ENCODE measurements at regions not wholly inside any gene's neighbourhood (a gene's known extent, or its start where the extent isn't known, plus 50 kb on each side); places are given as distances from the start of the nearest gene placed in this dataset.

DNA sequence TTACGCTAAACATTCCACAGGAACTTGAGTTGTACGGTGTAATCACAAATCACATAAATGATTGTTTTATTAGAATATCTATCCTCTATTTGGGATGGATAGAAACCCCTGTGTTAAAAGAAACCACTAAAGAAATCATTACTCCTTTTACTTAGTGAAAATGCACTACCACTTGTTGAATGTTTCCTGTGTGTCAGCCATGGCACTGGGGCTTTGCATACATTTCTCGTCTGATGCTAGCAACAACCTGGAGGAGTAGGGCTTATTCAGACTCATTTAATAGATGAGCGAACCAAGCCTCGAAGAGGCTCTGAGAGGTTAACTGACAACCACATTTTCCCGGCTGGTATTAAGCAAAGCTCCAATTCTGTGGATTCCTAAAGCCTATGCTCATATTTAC, 60.5 kb upstream of the PELI1 start:
- no peak overlapping the region for H2AK5ac ChIP-seq (ENCODE audit: low read length)
- no peak overlapping the region for H3K4ac ChIP-seq (ENCODE audit: low read depth, low read length)
- no peaks in the 10 kb centered on the region for H3K27me3 ChIP-seq (ENCODE audit: insufficient read depth, low read length, poor library complexity)
- peak overlapping the region; percentile 51 for H4K5ac ChIP-seq (ENCODE audit: low read length)
- no peak overlapping the region for H3K27ac ChIP-seq (ENCODE audit: low read depth, low read length)
- no peak overlapping the region for H3K56ac ChIP-seq (ENCODE audit: low read length)
- peak overlapping the region; percentile 75 for H2BK15ac ChIP-seq (replicated peaks; ENCODE audit: low read depth)
- WGBS (ENCODE audit: extremely low coverage, insufficient coverage, low lambda C conversion rate) = no CpG with 5 or more reads among the region's 6 CpGs
- no peak overlapping the region for H2BK5ac ChIP-seq (ENCODE audit: low read length)
- H3K23ac ChIP-seq (ENCODE audit: low read length) = no peak overlapping the region
- no peak overlapping the region for H3K9ac ChIP-seq (ENCODE audit: low read length)
- no peak overlapping the region for H3K4me2 ChIP-seq (ENCODE audit: low read length)
- no peak for DNase-seq
- no peak overlapping the region for H4K8ac ChIP-seq (ENCODE audit: low read depth, low read length)
- H3K4me1 ChIP-seq (ENCODE audit: control insufficient read depth, low read depth, low read length) = peaks cover 2% of the 10 kb centered on the region
- no peaks in the 10 kb centered on the region for H3K79me1 ChIP-seq (ENCODE audit: low read length)
- no peaks in the 10 kb centered on the region for H3K79me2 ChIP-seq (ENCODE audit: control insufficient read depth, insufficient read depth, low read length)
- H3K36me3 ChIP-seq (ENCODE audit: control insufficient read depth, insufficient read depth, low read length) = no peaks in the 10 kb centered on the region
- H2BK120ac ChIP-seq (ENCODE audit: low read depth, low read length) = no peak overlapping the region
- H3K4me3 ChIP-seq (ENCODE audit: low read length) = no peak overlapping the region
- H3K18ac ChIP-seq (ENCODE audit: low read length) = no peak overlapping the region

- Histone ChIP-seq H4K5ac (ENCODE audit: low read length) (no peak overlapping the region), H2BK120ac (ENCODE audit: low read depth, low read length) (no peak overlapping the region), H4K8ac (ENCODE audit: low read depth, low read length) (no peak overlapping the region), H2BK15ac (replicated peaks; ENCODE audit: low read depth) (no peak overlapping the region), H3K18ac (ENCODE audit: low read length) (no peak overlapping the region), H2BK5ac (ENCODE audit: low read length) (no peak overlapping the region), H3K4me1 (ENCODE audit: control insufficient read depth, low read depth, low read length) (peaks cover 2% of the 10 kb centered on the region), H3K36me3 (ENCODE audit: control insufficient read depth, insufficient read depth, low read length) (no peaks in the 10 kb centered on the region), H3K9ac (ENCODE audit: low read length) (no peak overlapping the region), H2AK5ac (ENCODE audit: low read length) (no peak overlapping the region), H3K23ac (ENCODE audit: low read length) (no peak overlapping the region), H3K56ac (ENCODE audit: low read length) (no peak overlapping the region), H3K27ac (ENCODE audit: low read depth, low read length) (no peak overlapping the region), H3K79me2 (ENCODE audit: control insufficient read depth, insufficient read depth, low read length) (no peaks in the 10 kb centered on the region), H3K27me3 (ENCODE audit: insufficient read depth, low read length, poor library complexity) (no peaks in the 10 kb centered on the region), H3K4me3 (ENCODE audit: low read length) (no peak overlapping the region), H3K79me1 (ENCODE audit: low read length) (no peaks in the 10 kb centered on the region), H3K4ac (ENCODE audit: low read depth, low read length) (no peak overlapping the region), H3K4me2 (ENCODE audit: low read length) (no peak overlapping the region)
- no peak for DNase-seq
- WGBS (ENCODE audit: extremely low coverage, insufficient coverage, low lambda C conversion rate) = no CpG with 5 or more reads among the region's 2 CpGs
Observed at GRCh38 chr2:64205415-64205814, 61.2 kb upstream of the PELI1 start.

- Histone ChIP-seq H3K36me3 (ENCODE audit: control insufficient read depth, insufficient read depth, low read length) (no peaks in the 10 kb centered on the region), H4K5ac (ENCODE audit: low read length) (no peak overlapping the region), H2AK5ac (ENCODE audit: low read length) (no peak overlapping the region), H3K4me1 (ENCODE audit: control insufficient read depth, low read depth, low read length) (peaks cover 2% of the 10 kb centered on the region), H3K4me3 (ENCODE audit: low read length) (no peak overlapping the region), H2BK5ac (ENCODE audit: low read length) (no peak overlapping the region), H3K23ac (ENCODE audit: low read length) (no peak overlapping the region), H2BK15ac (replicated peaks; ENCODE audit: low read depth) (no peak overlapping the region), H3K27ac (ENCODE audit: low read depth, low read length) (no peak overlapping the region), H2BK120ac (ENCODE audit: low read depth, low read length) (no peak overlapping the region), H3K4me2 (ENCODE audit: low read length) (no peak overlapping the region), H3K18ac (ENCODE audit: low read length) (no peak overlapping the region), H3K4ac (ENCODE audit: low read depth, low read length) (no peak overlapping the region), H3K27me3 (ENCODE audit: insufficient read depth, low read length, poor library complexity) (no peaks in the 10 kb centered on the region), H3K56ac (ENCODE audit: low read length) (no peak overlapping the region), H3K79me2 (ENCODE audit: control insufficient read depth, insufficient read depth, low read length) (no peaks in the 10 kb centered on the region), H3K9ac (ENCODE audit: low read length) (no peak overlapping the region), H3K79me1 (ENCODE audit: low read length) (no peaks in the 10 kb centered on the region), H4K8ac (ENCODE audit: low read depth, low read length) (no peak overlapping the region)
- no peak for DNase-seq
- no CpG with 5 or more reads among the region's 1 CpG for WGBS (ENCODE audit: extremely low coverage, insufficient coverage, low lambda C conversion rate)
Observed at GRCh38 chr2:64207573-64207972, 63.4 kb upstream of the PELI1 start.

DNA sequence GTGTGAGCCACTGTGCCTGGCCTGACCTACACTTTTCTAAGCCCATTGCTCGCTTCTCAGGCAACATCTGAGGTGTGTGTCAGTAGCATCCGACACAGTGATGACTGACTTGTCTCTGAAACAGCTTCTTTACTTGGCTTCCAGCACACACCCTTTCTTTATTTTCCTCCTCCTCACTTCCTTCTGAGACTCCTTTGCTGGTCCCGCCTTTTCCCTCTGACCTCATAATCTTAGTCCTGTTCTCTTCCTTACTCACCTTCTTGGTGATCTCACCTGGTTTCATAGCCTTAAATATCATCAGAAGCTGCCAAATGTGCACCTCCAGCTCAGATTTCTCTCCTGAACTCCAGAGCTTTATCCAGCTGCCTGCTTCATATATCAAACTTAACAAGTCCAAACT, 66.6 kb upstream of the PELI1 start:
- Histone ChIP-seq H2BK120ac (ENCODE audit: low read depth, low read length) (no peak overlapping the region), H3K79me1 (ENCODE audit: low read length) (no peaks in the 10 kb centered on the region), H3K23ac (ENCODE audit: low read length) (no peak overlapping the region), H2AK5ac (ENCODE audit: low read length) (no peak overlapping the region), H3K9ac (ENCODE audit: low read length) (no peak overlapping the region), H3K56ac (ENCODE audit: low read length) (no peak overlapping the region), H3K4me2 (ENCODE audit: low read length) (no peak overlapping the region), H4K5ac (ENCODE audit: low read length) (no peak overlapping the region), H4K8ac (ENCODE audit: low read depth, low read length) (no peak overlapping the region), H3K79me2 (ENCODE audit: control insufficient read depth, insufficient read depth, low read length) (no peaks in the 10 kb centered on the region), H3K18ac (ENCODE audit: low read length) (no peak overlapping the region), H2BK15ac (replicated peaks; ENCODE audit: low read depth) (no peak overlapping the region), H3K4ac (ENCODE audit: low read depth, low read length) (no peak overlapping the region), H3K36me3 (ENCODE audit: control insufficient read depth, insufficient read depth, low read length) (no peaks in the 10 kb centered on the region), H3K4me1 (ENCODE audit: control insufficient read depth, low read depth, low read length) (no peaks in the 10 kb centered on the region), H2BK5ac (ENCODE audit: low read length) (no peak overlapping the region), H3K27me3 (ENCODE audit: insufficient read depth, low read length, poor library complexity) (no peaks in the 10 kb centered on the region), H3K27ac (ENCODE audit: low read depth, low read length) (no peak overlapping the region), H3K4me3 (ENCODE audit: low read length) (no peak overlapping the region)
- WGBS (ENCODE audit: extremely low coverage, insufficient coverage, low lambda C conversion rate) = no CpG with 5 or more reads among the region's 3 CpGs
- no peak for DNase-seq

GRCh38 chr2:64211276-64211921, 67.2 kb upstream of the PELI1 start:
- H3K4ac ChIP-seq (ENCODE audit: low read depth, low read length) = no peak overlapping the region

DNA sequence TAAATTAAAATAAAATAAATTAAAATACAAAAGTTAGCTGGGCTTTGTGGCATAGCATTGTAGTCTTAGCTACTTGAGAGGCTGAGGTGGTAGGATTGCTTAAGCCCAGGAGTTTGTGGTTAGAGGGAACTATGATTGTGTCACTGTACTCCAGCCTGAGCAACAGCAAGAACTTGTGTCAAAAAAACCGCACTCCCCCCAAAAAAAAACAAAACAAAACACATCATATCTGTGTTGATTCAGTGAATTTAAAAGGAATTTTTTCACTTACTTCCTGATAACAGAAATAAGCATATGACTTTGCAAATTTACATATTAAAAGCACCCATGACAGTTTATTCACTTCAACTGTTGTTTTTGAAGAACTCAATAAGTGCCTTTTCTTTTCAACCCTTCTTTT, 68.1 kb upstream of the PELI1 start:
- Histone ChIP-seq H3K9ac (ENCODE audit: low read length) (no peak overlapping the region), H3K4me3 (ENCODE audit: low read length) (no peak overlapping the region), H3K27me3 (ENCODE audit: insufficient read depth, low read length, poor library complexity) (no peaks in the 10 kb centered on the region), H3K4me1 (ENCODE audit: control insufficient read depth, low read depth, low read length) (no peaks in the 10 kb centered on the region), H4K8ac (ENCODE audit: low read depth, low read length) (no peak overlapping the region), H3K23ac (ENCODE audit: low read length) (no peak overlapping the region), H3K18ac (ENCODE audit: low read length) (no peak overlapping the region), H2BK15ac (replicated peaks; ENCODE audit: low read depth) (no peak overlapping the region), H3K79me1 (ENCODE audit: low read length) (no peaks in the 10 kb centered on the region), H4K5ac (ENCODE audit: low read length) (no peak overlapping the region), H2BK120ac (ENCODE audit: low read depth, low read length) (no peak overlapping the region), H3K4me2 (ENCODE audit: low read length) (no peak overlapping the region), H2BK5ac (ENCODE audit: low read length) (no peak overlapping the region), H3K36me3 (ENCODE audit: control insufficient read depth, insufficient read depth, low read length) (no peaks in the 10 kb centered on the region), H2AK5ac (ENCODE audit: low read length) (no peak overlapping the region), H3K79me2 (ENCODE audit: control insufficient read depth, insufficient read depth, low read length) (no peaks in the 10 kb centered on the region), H3K4ac (ENCODE audit: low read depth, low read length) (no peak overlapping the region), H3K56ac (ENCODE audit: low read length) (no peak overlapping the region), H3K27ac (ENCODE audit: low read depth, low read length) (no peak overlapping the region)
- WGBS (ENCODE audit: extremely low coverage, insufficient coverage, low lambda C conversion rate) = no CpG with 5 or more reads among the region's 1 CpG
- DNase-seq = no peak

More at GRCh38 chr2:64211276-64211921, 67.2 kb upstream of the PELI1 start:
- Histone ChIP-seq H3K79me1 (ENCODE audit: low read length) (no peaks in the 10 kb centered on the region), H3K9ac (ENCODE audit: low read length) (no peak overlapping the region), H3K27me3 (ENCODE audit: insufficient read depth, low read length, poor library complexity) (no peaks in the 10 kb centered on the region), H2BK120ac (ENCODE audit: low read depth, low read length) (no peak overlapping the region), H3K4me3 (ENCODE audit: low read length) (no peak overlapping the region), H3K4me2 (ENCODE audit: low read length) (no peak overlapping the region), H4K8ac (ENCODE audit: low read depth, low read length) (no peak overlapping the region), H4K5ac (ENCODE audit: low read length) (no peak overlapping the region), H3K79me2 (ENCODE audit: control insufficient read depth, insufficient read depth, low read length) (no peaks in the 10 kb centered on the region), H3K36me3 (ENCODE audit: control insufficient read depth, insufficient read depth, low read length) (no peaks in the 10 kb centered on the region), H3K27ac (ENCODE audit: low read depth, low read length) (no peak overlapping the region), H2BK15ac (replicated peaks; ENCODE audit: low read depth) (no peak overlapping the region), H3K23ac (ENCODE audit: low read length) (no peak overlapping the region), H2AK5ac (ENCODE audit: low read length) (no peak overlapping the region), H3K4me1 (ENCODE audit: control insufficient read depth, low read depth, low read length) (no peaks in the 10 kb centered on the region), H3K18ac (ENCODE audit: low read length) (no peak overlapping the region), H2BK5ac (ENCODE audit: low read length) (no peak overlapping the region), H3K56ac (ENCODE audit: low read length) (no peak overlapping the region)
- no peak for DNase-seq
- no CpG with 5 or more reads among the region's 6 CpGs for WGBS (ENCODE audit: extremely low coverage, insufficient coverage, low lambda C conversion rate)
